ENCODE measurements at regions not wholly inside any gene's neighbourhood (a gene's known extent, or its start where the extent isn't known, plus 50 kb on each side); places are given as distances from the start of the nearest gene placed in this dataset.

GRCh38 chr5:82351754-82352145 is 73.6 kb upstream of the RPS23 start:
- H3K4me1 ChIP-seq (ENCODE audit: control insufficient read depth, insufficient read depth, low read length), result peaks cover under 1% of the 10 kb centered on the region
- H3K9ac ChIP-seq (ENCODE audit: control insufficient read depth, insufficient read depth, low read length), result no peak overlapping the region
- CTCF ChIA-PET, result interaction anchor here (1.0 to 5.1 kb wide), 21 partner anchors 8 to 1360 kb away, joined by 3 to 39 read pairs (median 5); no protein-coding TSS in a partner anchor
- H4K20me1 ChIP-seq (ENCODE audit: control insufficient read depth, insufficient read depth), result no peaks in the 10 kb centered on the region
- no peak overlapping the region for H3K27ac ChIP-seq (ENCODE audit: control insufficient read depth, insufficient read depth)
- no peak overlapping the region for H3K4me2 ChIP-seq (ENCODE audit: control insufficient read depth, insufficient read depth)
- no peaks in the 10 kb centered on the region for H3K79me2 ChIP-seq (ENCODE audit: control insufficient read depth, insufficient read depth, low read length)
- POLR2A ChIA-PET, result no interaction called here
- no peak for DNase-seq (ENCODE audit: low read depth, low spot score)
- WGBS (ENCODE audit: insufficient coverage, insufficient replicate concordance, low lambda C conversion rate, missing lambda C conversion rate), result 3% methylated on average over 2 of the region's 2 CpGs
- SMC1A ChIA-PET (ENCODE audit: uncharacterized antibody, unreplicated experiment), result interaction anchor here (0.6 to 2.3 kb wide), 14 partner anchors 63 to 1273 kb away, joined by 3 to 7 read pairs (median 4); partner anchors contain the start of gene VCAN
- in situ Hi-C loops (cut with MboI) (loop anchor here (10.0 kb wide), 1 partner anchor 1123 kb away; the partner anchor contains the start of gene VCAN), intact Hi-C loops (cut with micrococcal nuclease; ENCODE audit: unreplicated experiment) (loop anchor here (1.0 to 5.0 kb wide), 6 partner anchors 146 to 1213 kb away; no protein-coding TSS in a partner anchor)
- H3K27me3 ChIP-seq (replicated peaks in 1 of 2; ENCODE audit: control insufficient read depth in 2 of 2, insufficient read depth in 2 of 2, low read length in 1 of 2), result no peaks in the 10 kb centered on the region
- no peaks in the 10 kb centered on the region for H3K9me3 ChIP-seq (replicated peaks; ENCODE audit: control insufficient read depth, insufficient read depth, low read length)
- RAD21 ChIA-PET (ENCODE audit: unreplicated experiment), result interaction anchor here (0.9 to 2.0 kb wide), 5 partner anchors 13 to 1236 kb away, joined by 3 to 8 read pairs (median 3); no protein-coding TSS in a partner anchor
- no peak overlapping the region for H2AFZ ChIP-seq (ENCODE audit: control insufficient read depth, low read depth, low read length)
- TF ChIP-seq RAD21 (IDR thresholded peaks at IDR 0.05; ENCODE audit: insufficient read depth, low read depth, low read length) (peak; percentile 83), SMC3 (IDR thresholded peaks at IDR 0.05; ENCODE audit: borderline replicate concordance, low read length) (peak; percentile 77), YY1 (IDR thresholded peaks at IDR 0.05; ENCODE audit: low read depth, low read length) (no peak), USF1 (IDR thresholded peaks at IDR 0.05; ENCODE audit: borderline replicate concordance, extremely low read length, insufficient read depth, low read depth, low read length) (no peak), SMARCA5 (IDR thresholded peaks at IDR 0.05) (0 out of 2 replicates have a peak, but pooled peaks have one; percentile 15), STAT1 (conservative IDR thresholded peaks at IDR 0.05) (no peak), ZNF622 (IDR thresholded peaks at IDR 0.05) (no peak), CTCF (IDR thresholded peaks at IDR 0.05 in 2 of 3, conservative IDR thresholded peaks at IDR 0.05 in 1 of 3; ENCODE audit: control insufficient read depth in 2 of 3, extremely low read depth in 1 of 3, insufficient read depth in 1 of 3, low read depth in 3 of 3, low read length in 3 of 3) (peak; percentile 73 to 76 (median 75)), EGR1 (IDR thresholded peaks at IDR 0.05; ENCODE audit: borderline replicate concordance in 1 of 2, low read depth in 2 of 2, low read length in 2 of 2) (no peak), ZNF687 (IDR thresholded peaks at IDR 0.05) (no peak), MLLT1 (IDR thresholded peaks at IDR 0.05) (no peak)
- peak; percentile 96 for FAIRE-seq
- no peak overlapping the region for H3K4me3 ChIP-seq
- ATAC-seq, result peak; percentile 90
- no TSS peak for BruUV-seq (replicated peaks)
- H3K36me3 ChIP-seq (ENCODE audit: control insufficient read depth in 2 of 2, insufficient read depth in 2 of 2, low read length in 1 of 2), result no peaks in the 10 kb centered on the region

Measured in GM12878 (cell line).